Osteoblast (primary cell): ENCODE measurements at regions not wholly inside any gene's neighbourhood (a gene's known extent, or its start where the extent isn't known, plus 50 kb on each side); places are given as distances from the start of the nearest gene placed in this dataset.

Source experiments
- DNase-seq: peaks from one replicate; pipeline ENCODE4 v3.0.0; 2011; ENCODE audit warnings: low spot score, mixed read lengths; ENCODE audit not compliant: insufficient read length; ENCODE audit errors: missing footprints
- H2AFZ ChIP-seq: 2 replicates; pipeline ENCODE4 v1.6.0; 2011; ENCODE audit warnings: mild to moderate bottlenecking, low read length
- H3K27ac ChIP-seq: 2 replicates; pipeline ENCODE4 v1.5.1; 2011; ENCODE audit warnings: mild to moderate bottlenecking, low read depth, low read length, moderate library complexity
- H3K27me3 ChIP-seq: 2 replicates; pipeline ENCODE4 v1.6.0; 2012; ENCODE audit warnings: mild to moderate bottlenecking, control low read depth, inconsistent platforms, low read length, moderate library complexity; ENCODE audit not compliant: insufficient read depth
- H3K36me3 ChIP-seq: 2 replicates; pipeline ENCODE4 v1.5.1; 2011; ENCODE audit warnings: mild to moderate bottlenecking, low read length, control low read depth, moderate library complexity; ENCODE audit not compliant: insufficient read depth
- H3K4me1 ChIP-seq: 2 replicates; pipeline ENCODE4 v1.5.1; 2011; ENCODE audit warnings: mild to moderate bottlenecking, low read length, control low read depth, moderate library complexity; ENCODE audit not compliant: insufficient read depth
- H3K4me2 ChIP-seq: 2 replicates; pipeline ENCODE4 v1.6.0; 2011; ENCODE audit warnings: mild to moderate bottlenecking, low read length; ENCODE audit not compliant: insufficient read depth
- H3K4me3 ChIP-seq: fragments of 200-600 bp; sonication (generic); 3 replicates; pipeline ENCODE4 v1.5.1; 2012; ENCODE audit warnings: mild to moderate bottlenecking, low read length, inconsistent platforms; ENCODE audit not compliant: insufficient read depth
- H3K79me2 ChIP-seq: 2 replicates; pipeline ENCODE4 v1.6.0; 2012; ENCODE audit warnings: mild to moderate bottlenecking, low read length, control low read depth, inconsistent platforms; ENCODE audit not compliant: insufficient read depth
- H3K9me3 ChIP-seq: 2 replicates; pipeline ENCODE4 v1.5.1; 2011; ENCODE audit warnings: low read depth, low read length, control low read depth
- H4K20me1 ChIP-seq: 2 replicates; pipeline ENCODE4 v1.6.0; 2012; ENCODE audit warnings: mild to moderate bottlenecking, low read length, control low read depth; ENCODE audit not compliant: insufficient read depth
- CTCF ChIP-seq: IDR thresholded peaks from 2 replicates; pipeline ENCODE4 v1.5.1; 2011; ENCODE audit warnings: mild to moderate bottlenecking, low read depth, low read length, moderate library complexity; ENCODE audit errors: extremely low read depth

DNA sequence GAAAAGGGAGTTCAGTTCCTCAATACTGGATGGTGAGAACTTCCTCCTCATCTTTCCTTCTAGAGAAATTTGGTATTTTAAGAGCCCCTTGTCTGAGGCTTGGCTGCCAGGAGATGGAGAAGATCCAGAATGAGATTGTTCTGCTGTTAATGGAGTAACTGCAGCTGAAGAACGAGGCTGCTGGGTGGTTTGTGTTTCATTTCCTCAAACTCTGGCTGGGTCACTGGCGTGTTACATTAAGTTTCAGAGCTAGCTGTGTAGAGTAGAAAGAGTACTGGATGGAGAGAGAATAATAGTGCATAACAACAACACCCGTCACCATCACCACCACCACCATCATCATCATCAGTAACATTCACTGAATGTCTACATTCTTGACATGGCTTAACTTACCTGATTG, 325.0 kb upstream of the TBX3 start:
- H2AFZ ChIP-seq = no peak overlapping the region
- DNase-seq = no peak

DNA sequence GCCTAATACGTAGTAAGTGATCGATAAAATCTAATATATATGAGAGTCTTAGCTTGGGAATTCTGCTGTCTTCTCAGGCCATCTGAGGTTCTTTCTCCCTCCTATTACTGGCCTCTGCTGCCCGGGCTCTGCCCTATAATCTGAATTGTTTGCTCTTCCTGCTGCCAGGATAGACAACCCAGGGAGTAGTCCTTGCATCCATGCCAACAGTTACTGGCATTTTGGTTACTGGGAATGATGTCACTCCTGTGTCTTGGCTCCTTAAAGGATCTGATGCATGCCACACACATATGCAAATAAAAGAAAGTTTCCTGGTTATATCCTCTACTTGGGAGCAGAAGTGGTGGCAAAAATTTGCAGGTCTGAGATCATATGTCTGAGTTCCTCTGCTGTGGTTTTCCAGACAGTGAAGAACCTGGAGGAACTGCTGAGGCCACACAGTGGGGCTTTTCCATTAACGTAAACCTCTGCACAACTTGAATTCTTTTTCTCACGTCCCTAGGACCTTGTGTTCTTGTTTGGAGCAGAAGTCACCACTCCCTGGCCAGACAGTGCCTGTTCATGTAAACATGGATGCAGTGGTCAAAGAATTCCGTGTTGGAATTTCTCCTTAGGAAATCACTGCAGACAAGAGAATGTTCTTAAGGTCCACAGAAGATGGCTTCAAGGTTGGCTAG, 320.6 kb upstream of the TBX3 start:
- Histone ChIP-seq H3K4me3 (no peak overlapping the region), H2AFZ (no peak overlapping the region), H3K79me2 (no peaks in the 10 kb centered on the region), H3K27me3 (no peaks in the 10 kb centered on the region), H3K27ac (no peak overlapping the region), H4K20me1 (no peaks in the 10 kb centered on the region), H3K36me3 (no peaks in the 10 kb centered on the region), H3K4me2 (no peak overlapping the region), H3K9me3 (no peaks in the 10 kb centered on the region), H3K4me1 (peaks cover 5% of the 10 kb centered on the region)
- no peak for DNase-seq
- TF ChIP-seq CTCF = no peak

More for the DNA sequence above, 325.0 kb upstream of the TBX3 start:
- Histone ChIP-seq H3K79me2 (no peaks in the 10 kb centered on the region), H4K20me1 (no peaks in the 10 kb centered on the region), H3K27ac (no peak overlapping the region), H3K9me3 (no peaks in the 10 kb centered on the region), H3K36me3 (no peaks in the 10 kb centered on the region), H3K27me3 (no peaks in the 10 kb centered on the region), H3K4me3 (no peak overlapping the region), H3K4me1 (no peaks in the 10 kb centered on the region), H3K4me2 (no peak overlapping the region)
- no peak for TF ChIP-seq CTCF

DNA sequence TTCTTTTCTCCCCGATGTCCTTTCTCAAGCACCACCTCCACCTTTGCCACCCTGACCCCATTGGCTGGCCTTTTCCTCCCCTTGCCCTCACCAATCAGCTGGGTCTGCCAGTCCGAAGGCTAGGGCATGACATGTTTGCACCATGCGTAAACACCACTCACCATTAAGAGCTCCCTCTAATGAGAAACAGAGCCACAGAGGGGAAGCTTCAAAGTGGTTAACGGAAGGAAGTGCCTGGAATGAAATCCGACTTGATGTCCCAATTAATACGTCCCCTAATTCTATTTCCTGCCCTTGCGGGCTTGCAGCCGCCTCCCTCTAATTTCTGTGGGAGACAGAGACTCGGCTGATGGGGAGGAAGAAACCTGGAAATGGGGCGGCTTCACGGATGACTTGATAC, 318.5 kb upstream of the TBX3 start:
- Histone ChIP-seq H3K79me2 (no peaks in the 10 kb centered on the region), H3K27me3 (no peaks in the 10 kb centered on the region), H3K36me3 (no peaks in the 10 kb centered on the region), H3K4me2 (no peak overlapping the region), H3K27ac (no peak overlapping the region), H2AFZ (no peak overlapping the region), H4K20me1 (no peaks in the 10 kb centered on the region), H3K9me3 (no peaks in the 10 kb centered on the region), H3K4me3 (no peak overlapping the region), H3K4me1 (peaks cover 5% of the 10 kb centered on the region)
- TF ChIP-seq CTCF = no peak
- DNase-seq = no peak

GRCh38 chr12:115001571-115002180, 317.7 kb upstream of the TBX3 start:
- Histone ChIP-seq H3K27me3 (no peaks in the 10 kb centered on the region), H3K27ac (no peak overlapping the region), H3K4me1 (peaks cover 5% of the 10 kb centered on the region), H3K4me2 (peak overlapping the region; percentile 46), H3K79me2 (no peaks in the 10 kb centered on the region), H3K36me3 (no peaks in the 10 kb centered on the region), H3K9me3 (no peaks in the 10 kb centered on the region), H3K4me3 (peak overlapping the region; percentile 30), H2AFZ (peak overlapping the region; percentile 56), H4K20me1 (no peaks in the 10 kb centered on the region)
- peak; percentile 64 for DNase-seq
- TF ChIP-seq CTCF = no peak
